ENCODE measurements at regions not wholly inside any gene's neighbourhood (a gene's known extent, or its start where the extent isn't known, plus 50 kb on each side); places are given as distances from the start of the nearest gene placed in this dataset.
A peak's percentile ranks its signal among the peaks of the same experiment; 100 is the strongest.

- DNase-seq: peak; percentile 60
- intact Hi-C loops (cut with DNase I): loop anchor here (5.0 kb wide), 2 partner anchors 474 to 704 kb away; partner anchors contain the start of gene PLXNA1
- 5% methylated on average over 24 of the region's 24 CpGs for WGBS, 2 donors
These were observed 134.0 kb downstream of the TPRA1 start for GRCh38 chr3:127456471-127457093.

GRCh38 chr3:127455541-127456450, 134.7 kb downstream of the TPRA1 start:
- Histone ChIP-seq H3K27me3 (peaks cover 30 to 81% (median 49%) of the 10 kb centered on the region in 3 donors), H3K4me1 (peaks cover 0 to 24% (median 24%) of the 10 kb centered on the region in 4 donors), H3K36me3 (no peaks in the 10 kb centered on the region), H3K4me3 (peak overlapping the region in 2 of 4 donors; percentile 11 to 34), H3K9me3 (no peaks in the 10 kb centered on the region), H3K27ac (no peak overlapping the region)
- 3% methylated on average over 67 of the region's 67 CpGs for WGBS, 2 donors
- DNase-seq: peak; percentile 72
- TF ChIP-seq CTCF (IDR thresholded peaks at IDR 0.05): peak; percentile 28 to 86 (median 58)
- TF ChIP-seq POLR2AphosphoS5 (IDR thresholded peaks at IDR 0.05): no peak
- intact Hi-C loops (cut with DNase I): loop anchor here (2.0 to 5.0 kb wide), 3 partner anchors 473 to 777 kb away; partner anchors contain the start of gene PLXNA1

More at GRCh38 chr3:127456471-127457093, 134.0 kb downstream of the TPRA1 start:
- Histone ChIP-seq H3K27me3 (peaks cover 30 to 75% (median 48%) of the 10 kb centered on the region in 3 donors), H3K36me3 (no peaks in the 10 kb centered on the region), H3K9me3 (no peaks in the 10 kb centered on the region), H3K4me1 (peaks cover 0 to 24% (median 24%) of the 10 kb centered on the region in 4 donors), H3K4me3 (no peak overlapping the region), H3K27ac (no peak overlapping the region)
- TF ChIP-seq POLR2A (IDR thresholded peaks at IDR 0.05) (no peak), POLR2AphosphoS5 (IDR thresholded peaks at IDR 0.05) (no peak), CTCF (IDR thresholded peaks at IDR 0.05) (no peak), EP300 (IDR thresholded peaks at IDR 0.05) (no peak)

- H3K36me3 ChIP-seq: no peaks in the 10 kb centered on the region
- H3K4me3 ChIP-seq: no peak overlapping the region
- DNase-seq: peak; percentile 35
- H3K4me1 ChIP-seq: peaks cover 0 to 24% (median 24%) of the 10 kb centered on the region in 4 donors
- intact Hi-C loops (cut with DNase I): loop anchor here (2.0 to 5.0 kb wide), 3 partner anchors 473 to 776 kb away; partner anchors contain the start of gene PLXNA1
- H3K9me3 ChIP-seq: no peaks in the 10 kb centered on the region
- H3K27ac ChIP-seq: no peak overlapping the region
- 69 to 86% methylated on average over 8 of the region's 8 CpGs for WGBS, 2 donors
- H3K27me3 ChIP-seq: peaks cover 30 to 89% (median 57%) of the 10 kb centered on the region in 3 donors
- TF ChIP-seq POLR2AphosphoS5 (IDR thresholded peaks at IDR 0.05): no peak
- no peak for TF ChIP-seq CTCF (IDR thresholded peaks at IDR 0.05)
- no peak for TF ChIP-seq POLR2A (IDR thresholded peaks at IDR 0.05)
- no peak for TF ChIP-seq EP300 (IDR thresholded peaks at IDR 0.05)
These were observed 135.6 kb downstream of the TPRA1 start for GRCh38 chr3:127454968-127455367.

DNA sequence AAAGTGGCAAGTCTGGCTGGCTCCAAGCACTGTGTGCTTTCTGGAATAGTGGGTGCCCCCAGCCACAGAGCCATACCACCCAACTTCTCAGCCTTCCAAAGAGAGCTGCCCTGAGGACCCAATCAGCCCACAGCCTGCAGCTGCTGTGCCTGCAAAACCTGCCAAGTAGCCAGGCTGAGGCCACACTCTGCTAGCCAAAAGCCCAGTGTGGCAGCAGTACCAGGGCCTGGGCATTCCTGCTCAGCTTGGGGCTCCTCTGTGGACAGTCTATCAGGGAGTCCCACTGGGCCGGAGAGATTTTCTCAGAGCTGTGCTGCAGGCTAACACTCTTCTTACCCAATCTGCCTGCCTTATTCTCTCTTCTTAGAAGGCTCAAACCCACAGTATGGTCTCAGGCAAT, 136.5 kb downstream of the TPRA1 start:
- TF ChIP-seq POLR2A (IDR thresholded peaks at IDR 0.05) (no peak), CTCF (IDR thresholded peaks at IDR 0.05) (no peak), POLR2AphosphoS5 (IDR thresholded peaks at IDR 0.05) (no peak), EP300 (IDR thresholded peaks at IDR 0.05) (no peak)
- WGBS, 2 donors: 82 to 96% methylated on average over 1 of the region's 1 CpG
- no peaks in the 10 kb centered on the region for H3K9me3 ChIP-seq
- H3K4me1 ChIP-seq: peaks cover 0 to 24% (median 24%) of the 10 kb centered on the region in 4 donors
- H3K36me3 ChIP-seq: no peaks in the 10 kb centered on the region
- peaks cover 30 to 93% (median 60%) of the 10 kb centered on the region in 3 donors for H3K27me3 ChIP-seq
- H3K4me3 ChIP-seq: no peak overlapping the region
- DNase-seq: peak; percentile 43
- H3K27ac ChIP-seq: no peak overlapping the region
- intact Hi-C loops (cut with DNase I): loop anchor here (2.0 kb wide), 1 partner anchor 775 kb away; no protein-coding TSS in a partner anchor

Data from sigmoid colon (tissue), 6 donors.